HEK293 (cell line): ENCODE measurements at regions not wholly inside any gene's neighbourhood (a gene's known extent, or its start where the extent isn't known, plus 50 kb on each side); places are given as distances from the start of the nearest gene placed in this dataset.

Experiments used
- CTCF ChIA-PET: fragments of 350-600 bp; formaldehyde crosslinking; extraction: SDS; loops from one replicate; lab custom pipeline; 2021; ENCODE audit warnings: antibody characterized with exemption; lab: Yijun Ruan, JAX
- POLR2A ChIA-PET: fragments of 300-600 bp; formaldehyde crosslinking; extraction: SDS; loops from one replicate; lab custom pipeline; 2020; ENCODE audit warnings: antibody characterized with exemption, inconsistent platforms; lab: Yijun Ruan, JAX
- H3K27ac ChIP-seq: fragments of 200-500 bp; sonication (Bioruptor generic); 2 replicates; pipeline ENCODE4 v1.5.1; 2014; ENCODE audit warnings: low read depth, low read length, control low read depth, inconsistent platforms; ENCODE audit errors: extremely low read depth
- H3K36me3 ChIP-seq, 2 experiments: fragments of 200-500 bp in 1 of 2; sonication (Bioruptor generic) in 1 of 2; 1 replicate in 1 of 2; 2 replicates in 1 of 2; pipeline ENCODE4 v1.5.1; 2014 to 2017; ENCODE audit warnings: inconsistent platforms in 2 of 2, low read length in 2 of 2; ENCODE audit not compliant: control insufficient read depth in 2 of 2, insufficient read depth in 1 of 2
- H3K4me1 ChIP-seq: fragments of 200-500 bp; sonication (Bioruptor generic); 2 replicates; pipeline ENCODE4 v1.5.1; 2014; ENCODE audit warnings: mild to moderate bottlenecking, low read length, inconsistent platforms; ENCODE audit not compliant: control insufficient read depth, insufficient read depth
- H3K4me3 ChIP-seq: 2 replicates; pipeline ENCODE4 v1.5.1; 2011; ENCODE audit warnings: low read depth, mild to moderate bottlenecking, control low read depth, low read length, moderate library complexity
- H3K9me3 ChIP-seq: fragments of 200-500 bp; sonication (Bioruptor generic); 2 replicates; pipeline ENCODE4 v1.5.1; 2014; ENCODE audit warnings: low read depth, low read length, inconsistent platforms; ENCODE audit not compliant: control insufficient read depth, insufficient read depth
- EGR2 ChIP-seq: fragments of 450-650 bp; formaldehyde crosslinking; IDR thresholded peaks from 2 replicates; pipeline ENCODE4 v1.5.1; 2016; ENCODE audit warnings: low read depth, missing biosample characterization, missing genetic modification characterization
- FEZF1 ChIP-seq: fragments of 450-650 bp; formaldehyde crosslinking; IDR thresholded peaks from 2 replicates; pipeline ENCODE4 v1.5.1; 2016; ENCODE audit warnings: missing biosample characterization, missing genetic modification characterization
- HOXC10 ChIP-seq: sonication (generic); formaldehyde crosslinking; IDR thresholded peaks from 2 replicates; pipeline ENCODE4 v1.8.1; 2023; ENCODE audit warnings: mild to moderate bottlenecking, missing genetic modification reagents
- IKZF3 ChIP-seq: fragments of 450-650 bp; IDR thresholded peaks from 2 replicates; pipeline ENCODE4 v1.5.0; 2018; ENCODE audit warnings: missing biosample characterization, mild to moderate bottlenecking, missing genetic modification characterization, moderate library complexity
- INSM2 ChIP-seq: fragments of 450-650 bp; formaldehyde crosslinking; IDR thresholded peaks from 2 replicates; pipeline ENCODE4 v1.5.1; 2016; ENCODE audit warnings: missing biosample characterization, missing genetic modification characterization
- ZBTB1 ChIP-seq: fragments of 450-650 bp; formaldehyde crosslinking; IDR thresholded peaks from 2 replicates; pipeline ENCODE4 v1.5.1; 2016; ENCODE audit warnings: missing biosample characterization, missing genetic modification characterization
- ZBTB17 ChIP-seq: fragments of 450-650 bp; formaldehyde crosslinking; IDR thresholded peaks from 2 replicates; pipeline ENCODE4 v1.5.1; 2016; ENCODE audit warnings: missing biosample characterization, missing genetic modification characterization
- ZBTB20 ChIP-seq: fragments of 450-650 bp; formaldehyde crosslinking; IDR thresholded peaks from 2 replicates; pipeline ENCODE4 v1.5.1; 2016; ENCODE audit warnings: missing biosample characterization, missing genetic modification characterization
- ZBTB49 ChIP-seq: fragments of 450-650 bp; formaldehyde crosslinking; IDR thresholded peaks from 2 replicates; pipeline ENCODE4 v1.5.1; 2016; ENCODE audit warnings: missing biosample characterization, missing genetic modification characterization, low read depth
- ZBTB7A ChIP-seq: fragments of 450-650 bp; formaldehyde crosslinking; IDR thresholded peaks from 2 replicates; pipeline ENCODE4 v1.5.1; 2016; ENCODE audit warnings: low read depth, missing biosample characterization, missing genetic modification characterization
- ZNF132 ChIP-seq: fragments of 450-650 bp; formaldehyde crosslinking; IDR thresholded peaks from 2 replicates; pipeline ENCODE4 v1.5.1; 2017; ENCODE audit warnings: missing biosample characterization, missing genetic modification characterization, borderline replicate concordance
- ZNF169 ChIP-seq: fragments of 450-650 bp; formaldehyde crosslinking; IDR thresholded peaks from 2 replicates; pipeline ENCODE4 v1.5.1; 2016; ENCODE audit warnings: missing biosample characterization, missing genetic modification characterization
- ZNF184 ChIP-seq: fragments of 450-650 bp; IDR thresholded peaks from 2 replicates; pipeline ENCODE4 v1.5.1; 2018; ENCODE audit warnings: missing biosample characterization, mild to moderate bottlenecking, missing genetic modification characterization
- ZNF2 ChIP-seq: fragments of 450-650 bp; formaldehyde crosslinking; IDR thresholded peaks from 2 replicates; pipeline ENCODE4 v1.5.1; 2016; ENCODE audit warnings: missing biosample characterization, missing genetic modification characterization
- ZNF211 ChIP-seq: fragments of 450-650 bp; formaldehyde crosslinking; IDR thresholded peaks from 2 replicates; pipeline ENCODE4 v1.5.1; 2016; ENCODE audit warnings: low read depth, missing biosample characterization, missing genetic modification characterization
- ZNF362 ChIP-seq: fragments of 450-650 bp; formaldehyde crosslinking; IDR thresholded peaks from 2 replicates; pipeline ENCODE4 v1.5.1; 2016; ENCODE audit warnings: missing biosample characterization, missing genetic modification characterization
- ZNF513 ChIP-seq: fragments of 450-650 bp; IDR thresholded peaks from 2 replicates; pipeline ENCODE4 v1.5.1; 2018; ENCODE audit warnings: missing biosample characterization, missing genetic modification characterization
- ZNF548 ChIP-seq: fragments of 450-650 bp; formaldehyde crosslinking; IDR thresholded peaks from 2 replicates; pipeline ENCODE4 v1.5.1; 2016; ENCODE audit warnings: missing biosample characterization, missing genetic modification characterization
- ZNF561 ChIP-seq: fragments of 450-650 bp; IDR thresholded peaks from 2 replicates; pipeline ENCODE4 v1.5.1; 2018; ENCODE audit warnings: missing biosample characterization, missing genetic modification characterization, borderline replicate concordance
- ZNF571 ChIP-seq: fragments of 450-650 bp; formaldehyde crosslinking; IDR thresholded peaks from 2 replicates; pipeline ENCODE4 v1.5.0; 2017; ENCODE audit warnings: missing biosample characterization, missing genetic modification characterization
- ZNF580 ChIP-seq: fragments of 450-650 bp; formaldehyde crosslinking; IDR thresholded peaks from 2 replicates; pipeline ENCODE4 v1.5.1; 2016; ENCODE audit warnings: missing biosample characterization, missing genetic modification characterization
- ZNF623 ChIP-seq: fragments of 450-650 bp; formaldehyde crosslinking; IDR thresholded peaks from 2 replicates; pipeline ENCODE4 v1.5.1; 2016; ENCODE audit warnings: missing biosample characterization, missing genetic modification characterization
- ZNF692 ChIP-seq: fragments of 450-650 bp; formaldehyde crosslinking; IDR thresholded peaks from 2 replicates; pipeline ENCODE4 v1.5.1; 2016; ENCODE audit warnings: missing biosample characterization, missing genetic modification characterization
- ZNF791 ChIP-seq: fragments of 450-650 bp; formaldehyde crosslinking; IDR thresholded peaks from 2 replicates; pipeline ENCODE4 v1.5.1; 2016; ENCODE audit warnings: missing biosample characterization, missing genetic modification characterization
- ZSCAN5A ChIP-seq: fragments of 450-650 bp; formaldehyde crosslinking; IDR thresholded peaks from 2 replicates; pipeline ENCODE4 v1.5.1; 2016; ENCODE audit warnings: missing biosample characterization, missing genetic modification characterization
- ZXDB ChIP-seq: fragments of 450-650 bp; formaldehyde crosslinking; IDR thresholded peaks from 2 replicates; pipeline ENCODE4 v1.5.1; 2016; ENCODE audit warnings: missing biosample characterization, missing genetic modification characterization

- Histone ChIP-seq H3K9me3 (no peaks in the 10 kb centered on the region), H3K36me3 (no peaks in the 10 kb centered on the region), H3K4me3 (no peak overlapping the region), H3K27ac (no peak overlapping the region), H3K4me1 (peaks cover 7% of the 10 kb centered on the region)
- POLR2A ChIA-PET, result no interaction called here
- 0 out of 2 replicates have a peak, but pooled peaks have one; percentile 27 for TF ChIP-seq ZNF513 (tag by site-specific recombination)
- no peak for TF ChIP-seq ZBTB17 (tag by site-specific recombination)
- no peak for TF ChIP-seq ZNF211 (tag by site-specific recombination)
- TF ChIP-seq ZNF561 (tag by site-specific recombination), result no peak
- TF ChIP-seq ZNF132 (tag by site-specific recombination), result no peak
- no peak for TF ChIP-seq ZSCAN5A (tag by site-specific recombination)
- TF ChIP-seq ZNF169 (tag by site-specific recombination), result no peak
- TF ChIP-seq ZNF623 (tag by site-specific recombination), result no peak
- TF ChIP-seq ZNF692 (tag by site-specific recombination), result no peak
- no peak for TF ChIP-seq HOXC10 (CRISPR knock-in tag)
- TF ChIP-seq ZNF580 (tag by site-specific recombination), result no peak
- no peak for TF ChIP-seq ZBTB1 (tag by site-specific recombination)
- TF ChIP-seq ZBTB49 (tag by site-specific recombination), result no peak
- no peak for TF ChIP-seq ZNF791 (tag by site-specific recombination)
- TF ChIP-seq FEZF1 (tag by site-specific recombination), result peak; percentile 56
- TF ChIP-seq ZXDB (tag by site-specific recombination), result no peak
- no peak for TF ChIP-seq IKZF3 (tag by site-specific recombination)
- peak; percentile 61; the same call in 1 of the 2 replicates for TF ChIP-seq EGR2
- TF ChIP-seq ZBTB20, result no peak
- no peak for TF ChIP-seq ZNF571 (tag by site-specific recombination)
- no peak for TF ChIP-seq ZBTB7A (tag by site-specific recombination)
- no peak for TF ChIP-seq ZNF2
- TF ChIP-seq ZNF184 (tag by site-specific recombination), result no peak
- no peak for TF ChIP-seq ZNF362 (tag by site-specific recombination)
- no peak for TF ChIP-seq INSM2 (tag by site-specific recombination)
- no peak for TF ChIP-seq ZNF548 (tag by site-specific recombination)
- CTCF ChIA-PET, result no interaction called here
Measured at GRCh38 chr16:22659933-22660332, 149.2 kb downstream of the NPIPB5 start.
